IMR-90 (cell line): ENCODE measurements at regions not wholly inside any gene's neighbourhood (a gene's known extent, or its start where the extent isn't known, plus 50 kb on each side); places are given as distances from the start of the nearest gene placed in this dataset.

Source experiments
- ATAC-seq: fragments of 200-7000 bp; cut with Tn5 transposase; 2 replicates; pipeline ENCODE4 v1.9.1; 2020; ENCODE audit warnings: low read depth, mild to moderate bottlenecking, moderate library complexity
- BruUV-seq: library from RNA; stranded (reverse); fragments of 400-500 nt; replicated peaks from 2 replicates; lab custom pipeline; 2021; lab: Mats Ljungman, UMichigan
- CTCF ChIA-PET: fragments of 300-600 bp; formaldehyde crosslinking; extraction: SDS; loops from one replicate; lab custom pipeline; 2021; ENCODE audit warnings: antibody characterized with exemption; lab: Yijun Ruan, JAX
- POLR2A ChIA-PET: fragments of 300-600 bp; sonication (Branson Sonifier 250); formaldehyde crosslinking; loops from one replicate; lab custom pipeline; 2022; ENCODE audit warnings: antibody characterized with exemption; ENCODE audit not compliant: unreplicated experiment; lab: Charles Lee
- DNase-seq: peaks from one replicate; pipeline ENCODE4 v3.0.0; 2013
- H2AFZ ChIP-seq: replicated peaks from 2 replicates; pipeline ENCODE3; 2013; ENCODE audit warnings: low read length, mild to moderate bottlenecking; ENCODE audit not compliant: poor library complexity
- H2AK5ac ChIP-seq: 2 replicates; pipeline ENCODE4 v1.6.1; 2013; ENCODE audit warnings: low read depth, low read length, inconsistent platforms
- H2AK9ac ChIP-seq: replicated peaks from 2 replicates; pipeline ENCODE3; 2013; ENCODE audit warnings: mild to moderate bottlenecking, low read depth, low read length, moderate library complexity; ENCODE audit not compliant: poor library complexity
- H2BK120ac ChIP-seq: 2 replicates; pipeline ENCODE4 v1.6.1; 2013; ENCODE audit warnings: low read depth, low read length, inconsistent platforms
- H2BK15ac ChIP-seq: 3 replicates; pipeline ENCODE4 v1.6.1; 2013; ENCODE audit warnings: low read depth, low read length, inconsistent platforms
- H2BK20ac ChIP-seq: 2 replicates; pipeline ENCODE4 v1.6.1; 2013; ENCODE audit warnings: low read depth, mild to moderate bottlenecking, inconsistent platforms, low read length, moderate library complexity
- H2BK5ac ChIP-seq: 2 replicates; pipeline ENCODE4 v1.6.1; 2013; ENCODE audit warnings: mild to moderate bottlenecking, low read depth, low read length, inconsistent platforms; ENCODE audit not compliant: poor library complexity, severe bottlenecking
- H3K14ac ChIP-seq: replicated peaks from 2 replicates; pipeline ENCODE4 v1.6.1; 2013; ENCODE audit warnings: low read depth, low read length, inconsistent platforms
- H3K18ac ChIP-seq: 2 replicates; pipeline ENCODE4 v1.6.1; 2013; ENCODE audit warnings: low read depth, low read length, control low read depth
- H3K23ac ChIP-seq: 2 replicates; pipeline ENCODE4 v1.6.1; 2013; ENCODE audit warnings: low read depth, low read length, inconsistent platforms
- H3K27ac ChIP-seq: 2 replicates; pipeline ENCODE4 v1.5.1; 2013; ENCODE audit warnings: mild to moderate bottlenecking, control low read depth, low read length; ENCODE audit not compliant: insufficient read depth
- H3K27me3 ChIP-seq: 2 replicates; pipeline ENCODE4 v1.6.1; 2013; ENCODE audit warnings: low read length; ENCODE audit not compliant: control insufficient read depth, insufficient read depth
- H3K36me3 ChIP-seq: 2 replicates; pipeline ENCODE4 v1.6.1; 2013; ENCODE audit warnings: low read length, mixed read lengths; ENCODE audit not compliant: control insufficient read depth, insufficient read depth
- H3K4ac ChIP-seq: 2 replicates; pipeline ENCODE4 v1.6.1; 2013; ENCODE audit warnings: low read depth, low read length, inconsistent platforms
- H3K4me1 ChIP-seq: 2 replicates; pipeline ENCODE4 v1.6.1; 2013; ENCODE audit warnings: low read length, mixed read lengths; ENCODE audit not compliant: control insufficient read depth, insufficient read depth
- H3K4me2 ChIP-seq: 2 replicates; pipeline ENCODE4 v1.6.1; 2013; ENCODE audit warnings: low read depth, mild to moderate bottlenecking, control low read depth, low read length, moderate library complexity
- H3K4me3 ChIP-seq: 2 replicates; pipeline ENCODE4 v1.5.1; 2013; ENCODE audit warnings: low read depth, mild to moderate bottlenecking, control low read depth, low read length, moderate library complexity; ENCODE audit not compliant: insufficient read depth
- H3K56ac ChIP-seq: 2 replicates; pipeline ENCODE4 v1.6.1; 2013; ENCODE audit warnings: low read length, inconsistent platforms; ENCODE audit not compliant: insufficient read depth; ENCODE audit errors: extremely low read depth
- H3K79me1 ChIP-seq, 2 experiments: 2 replicates each; pipeline ENCODE4 v1.6.1; 2013; ENCODE audit warnings: low read length in 2 of 2, inconsistent platforms in 1 of 2, low read depth in 1 of 2
- H3K9ac ChIP-seq: 2 replicates; pipeline ENCODE4 v1.6.1; 2013; ENCODE audit warnings: low read depth, low read length, control low read depth
- H3K9me1 ChIP-seq: 2 replicates; pipeline ENCODE4 v1.6.1; 2013; ENCODE audit warnings: low read length, inconsistent platforms; ENCODE audit not compliant: insufficient read depth
- H3K9me3 ChIP-seq: 2 replicates; pipeline ENCODE4 v1.6.1; 2013; ENCODE audit warnings: low read length; ENCODE audit not compliant: control insufficient read depth, insufficient read depth
- H4K20me1 ChIP-seq: 2 replicates; pipeline ENCODE4 v1.6.1; 2013; ENCODE audit warnings: low read length, inconsistent platforms; ENCODE audit not compliant: insufficient read depth
- H4K5ac ChIP-seq: 2 replicates; pipeline ENCODE4 v1.6.1; 2013; ENCODE audit warnings: mild to moderate bottlenecking, low read depth, low read length, control low read depth
- H4K8ac ChIP-seq, 2 experiments: 2 replicates each; pipeline ENCODE4 v1.6.1; 2013; ENCODE audit warnings: low read depth in 2 of 2, low read length in 2 of 2, control low read depth in 1 of 2, inconsistent platforms in 1 of 2
- H4K91ac ChIP-seq: 2 replicates; pipeline ENCODE4 v1.6.1; 2013; ENCODE audit warnings: low read depth, low read length, inconsistent platforms; ENCODE audit not compliant: insufficient read depth
- BHLHE40 ChIP-seq: fragments of 150-350 bp; IDR thresholded peaks from 2 replicates; pipeline ENCODE4 v1.6.1; 2016; ENCODE audit warnings: mild to moderate bottlenecking, low read depth, low read length
- CHD1 ChIP-seq: IDR thresholded peaks from 2 replicates; pipeline ENCODE4 v1.6.1; 2012; ENCODE audit warnings: low read depth, low read length, improper control_type of control experiment
- CTCF ChIP-seq: conservative IDR thresholded peaks from 2 replicates; pipeline ENCODE4 v1.5.1; 2012; ENCODE audit warnings: mild to moderate bottlenecking, low read depth, low read length, improper control_type of control experiment
- FOS ChIP-seq: fragments of 150-350 bp; IDR thresholded peaks from 2 replicates; pipeline ENCODE4 v1.6.1; 2016; ENCODE audit warnings: low read depth, low read length
- MAZ ChIP-seq: IDR thresholded peaks from 2 replicates; pipeline ENCODE4 v1.6.1; 2012; ENCODE audit warnings: low read depth, mild to moderate bottlenecking, low read length, improper control_type of control experiment, moderate library complexity, borderline replicate concordance
- MXI1 ChIP-seq: IDR thresholded peaks from 2 replicates; pipeline ENCODE4 v1.6.1; 2012; ENCODE audit warnings: low read depth, mild to moderate bottlenecking, low read length, moderate library complexity, borderline replicate concordance
- NFE2L2 ChIP-seq: fragments of 150-350 bp; IDR thresholded peaks from 2 replicates; pipeline ENCODE4 v1.6.1; 2016; ENCODE audit warnings: low read depth, mild to moderate bottlenecking, low read length
- POLR2A ChIP-seq: IDR thresholded peaks from 2 replicates; pipeline ENCODE4 v1.6.1; 2012; ENCODE audit warnings: mild to moderate bottlenecking, low read depth, low read length
- RAD21 ChIP-seq: IDR thresholded peaks from 2 replicates; pipeline ENCODE4 v1.6.1; 2012; ENCODE audit warnings: low read length, improper control_type of control experiment
- RCOR1 ChIP-seq: IDR thresholded peaks from 2 replicates; pipeline ENCODE4 v1.6.1; 2012; ENCODE audit warnings: mild to moderate bottlenecking, low read length, improper control_type of control experiment; ENCODE audit not compliant: insufficient replicate concordance
- SMC3 ChIP-seq: fragments of 150-350 bp; IDR thresholded peaks from 2 replicates; pipeline ENCODE4 v1.6.1; 2016; ENCODE audit warnings: low read depth, mild to moderate bottlenecking, antibody characterized with exemption, low read length, moderate library complexity
- USF2 ChIP-seq: fragments of 150-350 bp; IDR thresholded peaks from 2 replicates; pipeline ENCODE4 v1.6.1; 2017; ENCODE audit warnings: mild to moderate bottlenecking, antibody characterized with exemption, low read length, low read depth
- WGBS, 2 experiments: methylation state at CpG; one replicate each; pipeline versions ENCODE4 v1.1.5 to v1.1.7; 2013; ENCODE audit warnings: missing lambda C conversion rate in 2 of 2; ENCODE audit not compliant: insufficient read length in 1 of 2; ENCODE audit errors: extremely low coverage in 2 of 2; 5-methylcytosine and 5-hydroxymethylcytosine counted together
- dilution Hi-C: fragments of 300-500 bp; cut with HindIII; formaldehyde crosslinking; loops from one replicate; pipeline ENCODE4 v1.14.3; 2018; ENCODE audit warnings: low sequenced_read_pairs; ENCODE audit not compliant: unreplicated experiment
- in situ Hi-C: fragments of 300-500 bp; cut with MboI; formaldehyde crosslinking; loops from 3 replicates; pipeline ENCODE4 v1.14.3; 2019; ENCODE audit warnings: low sequenced_read_pairs, inconsistent platforms, mixed read lengths
- intact Hi-C: fragments of 100-400 bp; cut with micrococcal nuclease; formaldehyde crosslinking; loops from 2 replicates; pipeline ENCODE4 v1.10.0; 2022

GRCh38 chr3:187617213-187617612 lies 53.0 kb downstream of the SST start:
- POLR2A ChIA-PET, result no interaction called here
- ATAC-seq, result no peak

More at GRCh38 chr3:187617213-187617612, 53.0 kb downstream of the SST start:
- Histone ChIP-seq H3K9me3 (no peaks in the 10 kb centered on the region), H2AK9ac (no peak overlapping the region), H3K4ac (no peak overlapping the region), H3K79me1 (no peaks in the 10 kb centered on the region), H3K18ac (no peak overlapping the region), H2BK20ac (no peak overlapping the region), H4K20me1 (no peaks in the 10 kb centered on the region), H3K4me2 (no peak overlapping the region), H2AK5ac (no peak overlapping the region), H2BK120ac (no peak overlapping the region), H3K36me3 (no peaks in the 10 kb centered on the region), H2BK5ac (no peak overlapping the region), H3K23ac (no peak overlapping the region), H4K8ac (no peak overlapping the region), H3K27ac (no peak overlapping the region), H3K27me3 (peaks cover 7% of the 10 kb centered on the region), H3K56ac (no peak overlapping the region), H3K4me1 (no peaks in the 10 kb centered on the region), H3K9ac (no peak overlapping the region), H3K14ac (no peak overlapping the region), H4K5ac (no peak overlapping the region), H2BK15ac (no peak overlapping the region), H3K9me1 (no peaks in the 10 kb centered on the region), H3K4me3 (no peak overlapping the region), H2AFZ (no peak overlapping the region), H4K91ac (no peak overlapping the region)
- intact Hi-C loops, result loop anchor here (2.0 kb wide), 1 partner anchor 396 kb away; no protein-coding TSS in a partner anchor
- BruUV-seq, result no TSS peak
- in situ Hi-C loops, result no loop called here
- CTCF ChIA-PET, result interaction anchor here (1.2 to 2.2 kb wide), 2 partner anchors 26 to 298 kb away, joined by 3 to 6 read pairs; no protein-coding TSS in a partner anchor
- no CpG with 5 or more reads among the region's 8 CpGs for WGBS, 2 experiments
- no peak for DNase-seq
- TF ChIP-seq USF2 (no peak), SMC3 (no peak), FOS (no peak), NFE2L2 (no peak), CHD1 (no peak), RCOR1 (no peak), RAD21 (no peak), BHLHE40 (no peak), MAZ (no peak), MXI1 (no peak), POLR2A (no peak), CTCF (no peak)
- dilution Hi-C loops, result no loop called here
